ENCODE measurements at regions not wholly inside any gene's neighbourhood (a gene's known extent, or its start where the extent isn't known, plus 50 kb on each side); places are given as distances from the start of the nearest gene placed in this dataset.
"Not testable (repeated sequence)": the region's sequence is repeated elsewhere in the genome, so short reads cannot be mapped to it uniquely, and the experiment has no call there.

- H3K27ac ChIP-seq (ENCODE audit: low read length); DNase-seq; H3K9me3 ChIP-seq (ENCODE audit: control insufficient read depth, low read depth, low read length); H3K36me3 ChIP-seq (ENCODE audit: control insufficient read depth, insufficient read depth, low read length); H3K4me3 ChIP-seq (ENCODE audit: low read length); H3K27me3 ChIP-seq (ENCODE audit: control insufficient read depth, insufficient read depth, low read length); H3K4me1 ChIP-seq (ENCODE audit: control insufficient read depth, insufficient read depth, low read length): not testable (repeated sequence)
- no CpG with 5 or more reads among the region's 2 CpGs for WGBS (ENCODE audit: insufficient coverage, low lambda C conversion rate)
These were observed 355.2 kb downstream of the NDFIP2 start for GRCh38 chr13:79836121-79836520.

GRCh38 chr13:79834876-79835275, 353.9 kb downstream of the NDFIP2 start:
- H3K9me3 ChIP-seq (ENCODE audit: control insufficient read depth, low read depth, low read length): no peaks in the 10 kb centered on the region
- H3K4me3 ChIP-seq (ENCODE audit: low read length): no peak overlapping the region
- WGBS (ENCODE audit: insufficient coverage, low lambda C conversion rate): 67% methylated on average over 1 of the region's 2 CpGs
- no peak for DNase-seq
- H3K27me3 ChIP-seq (ENCODE audit: control insufficient read depth, insufficient read depth, low read length): no peaks in the 10 kb centered on the region
- no peak overlapping the region for H3K27ac ChIP-seq (ENCODE audit: low read length)
- no peaks in the 10 kb centered on the region for H3K4me1 ChIP-seq (ENCODE audit: control insufficient read depth, insufficient read depth, low read length)
- no peaks in the 10 kb centered on the region for H3K36me3 ChIP-seq (ENCODE audit: control insufficient read depth, insufficient read depth, low read length)

GRCh38 chr13:79833991-79834390, 353.0 kb downstream of the NDFIP2 start:
- no CpG with 5 or more reads among the region's 1 CpG for WGBS (ENCODE audit: insufficient coverage, low lambda C conversion rate)
- Histone ChIP-seq H3K9me3 (ENCODE audit: control insufficient read depth, low read depth, low read length) (no peaks in the 10 kb centered on the region), H3K4me1 (ENCODE audit: control insufficient read depth, insufficient read depth, low read length) (no peaks in the 10 kb centered on the region), H3K36me3 (ENCODE audit: control insufficient read depth, insufficient read depth, low read length) (no peaks in the 10 kb centered on the region), H3K27me3 (ENCODE audit: control insufficient read depth, insufficient read depth, low read length) (no peaks in the 10 kb centered on the region), H3K27ac (ENCODE audit: low read length) (no peak overlapping the region), H3K4me3 (ENCODE audit: low read length) (no peak overlapping the region)
- no peak for DNase-seq

GRCh38 chr13:79831556-79831955, 350.6 kb downstream of the NDFIP2 start:
- Histone ChIP-seq H3K36me3 (ENCODE audit: control insufficient read depth, insufficient read depth, low read length) (no peaks in the 10 kb centered on the region), H3K9me3 (ENCODE audit: control insufficient read depth, low read depth, low read length) (no peaks in the 10 kb centered on the region), H3K27me3 (ENCODE audit: control insufficient read depth, insufficient read depth, low read length) (no peaks in the 10 kb centered on the region), H3K27ac (ENCODE audit: low read length) (no peak overlapping the region), H3K4me3 (ENCODE audit: low read length) (no peak overlapping the region), H3K4me1 (ENCODE audit: control insufficient read depth, insufficient read depth, low read length) (no peaks in the 10 kb centered on the region)
- 100% methylated on average over 2 of the region's 3 CpGs for WGBS (ENCODE audit: insufficient coverage, low lambda C conversion rate)
- DNase-seq: no peak

- Histone ChIP-seq H3K4me1 (ENCODE audit: control insufficient read depth, insufficient read depth, low read length) (no peaks in the 10 kb centered on the region), H3K27ac (ENCODE audit: low read length) (no peak overlapping the region), H3K9me3 (ENCODE audit: control insufficient read depth, low read depth, low read length) (no peaks in the 10 kb centered on the region), H3K27me3 (ENCODE audit: control insufficient read depth, insufficient read depth, low read length) (no peaks in the 10 kb centered on the region), H3K4me3 (ENCODE audit: low read length) (no peak overlapping the region), H3K36me3 (ENCODE audit: control insufficient read depth, insufficient read depth, low read length) (no peaks in the 10 kb centered on the region)
- DNase-seq: no peak
- WGBS (ENCODE audit: insufficient coverage, low lambda C conversion rate): 100% methylated on average over 1 of the region's 3 CpGs
These were observed 350.0 kb downstream of the NDFIP2 start for GRCh38 chr13:79830945-79831344.

- no peaks in the 10 kb centered on the region for H3K27me3 ChIP-seq (ENCODE audit: control insufficient read depth, insufficient read depth, low read length)
- WGBS (ENCODE audit: insufficient coverage, low lambda C conversion rate): no CpG with 5 or more reads among the region's 2 CpGs
- H3K27ac ChIP-seq (ENCODE audit: low read length): no peak overlapping the region
- H3K4me1 ChIP-seq (ENCODE audit: control insufficient read depth, insufficient read depth, low read length): no peaks in the 10 kb centered on the region
- no peaks in the 10 kb centered on the region for H3K36me3 ChIP-seq (ENCODE audit: control insufficient read depth, insufficient read depth, low read length)
- no peak for DNase-seq
- H3K4me3 ChIP-seq (ENCODE audit: low read length): no peak overlapping the region
- H3K9me3 ChIP-seq (ENCODE audit: control insufficient read depth, low read depth, low read length): no peaks in the 10 kb centered on the region
These were observed 349.5 kb downstream of the NDFIP2 start for GRCh38 chr13:79830426-79830825.

GRCh38 chr13:79829880-79830279, 348.9 kb downstream of the NDFIP2 start:
- Histone ChIP-seq H3K27me3 (ENCODE audit: control insufficient read depth, insufficient read depth, low read length) (no peaks in the 10 kb centered on the region), H3K9me3 (ENCODE audit: control insufficient read depth, low read depth, low read length) (no peaks in the 10 kb centered on the region), H3K4me3 (ENCODE audit: low read length) (no peak overlapping the region), H3K36me3 (ENCODE audit: control insufficient read depth, insufficient read depth, low read length) (no peaks in the 10 kb centered on the region), H3K27ac (ENCODE audit: low read length) (no peak overlapping the region), H3K4me1 (ENCODE audit: control insufficient read depth, insufficient read depth, low read length) (no peaks in the 10 kb centered on the region)
- 83% methylated on average over 1 of the region's 2 CpGs for WGBS (ENCODE audit: insufficient coverage, low lambda C conversion rate)
- DNase-seq: no peak

GRCh38 chr13:79825959-79826358, 345.0 kb downstream of the NDFIP2 start:
- H3K27me3 ChIP-seq (ENCODE audit: control insufficient read depth, insufficient read depth, low read length): no peaks in the 10 kb centered on the region
- H3K9me3 ChIP-seq (ENCODE audit: control insufficient read depth, low read depth, low read length): no peaks in the 10 kb centered on the region
- no peak for DNase-seq
- H3K4me3 ChIP-seq (ENCODE audit: low read length): no peak overlapping the region
- no peak overlapping the region for H3K27ac ChIP-seq (ENCODE audit: low read length)
- no peaks in the 10 kb centered on the region for H3K36me3 ChIP-seq (ENCODE audit: control insufficient read depth, insufficient read depth, low read length)
- H3K4me1 ChIP-seq (ENCODE audit: control insufficient read depth, insufficient read depth, low read length): no peaks in the 10 kb centered on the region

- Histone ChIP-seq H3K27ac (ENCODE audit: low read length) (no peak overlapping the region), H3K9me3 (ENCODE audit: control insufficient read depth, low read depth, low read length) (no peaks in the 10 kb centered on the region), H3K4me1 (ENCODE audit: control insufficient read depth, insufficient read depth, low read length) (no peaks in the 10 kb centered on the region), H3K4me3 (ENCODE audit: low read length) (no peak overlapping the region), H3K27me3 (ENCODE audit: control insufficient read depth, insufficient read depth, low read length) (no peaks in the 10 kb centered on the region), H3K36me3 (ENCODE audit: control insufficient read depth, insufficient read depth, low read length) (no peaks in the 10 kb centered on the region)
- DNase-seq: no peak
- 100% methylated on average over 1 of the region's 1 CpG for WGBS (ENCODE audit: insufficient coverage, low lambda C conversion rate)
These were observed 334.1 kb downstream of the NDFIP2 start for GRCh38 chr13:79815041-79815440.

GRCh38 chr13:79812070-79812850, 331.3 kb downstream of the NDFIP2 start:
- no peak for DNase-seq
- Histone ChIP-seq H3K36me3 (ENCODE audit: control insufficient read depth, insufficient read depth, low read length) (no peaks in the 10 kb centered on the region), H3K27me3 (ENCODE audit: control insufficient read depth, insufficient read depth, low read length) (no peaks in the 10 kb centered on the region), H3K4me3 (ENCODE audit: low read length) (no peak overlapping the region), H3K27ac (ENCODE audit: low read length) (no peak overlapping the region), H3K4me1 (ENCODE audit: control insufficient read depth, insufficient read depth, low read length) (no peaks in the 10 kb centered on the region), H3K9me3 (ENCODE audit: control insufficient read depth, low read depth, low read length) (peaks cover 5% of the 10 kb centered on the region)
- 100% methylated on average over 1 of the region's 2 CpGs for WGBS (ENCODE audit: insufficient coverage, low lambda C conversion rate)

GRCh38 chr13:79811170-79811569, 330.2 kb downstream of the NDFIP2 start:
- DNase-seq: no peak
- WGBS (ENCODE audit: insufficient coverage, low lambda C conversion rate): no CpG with 5 or more reads among the region's 2 CpGs
- H3K4me3 ChIP-seq (ENCODE audit: low read length): no peak overlapping the region

More at GRCh38 chr13:79811170-79811569, 330.2 kb downstream of the NDFIP2 start:
- no peaks in the 10 kb centered on the region for H3K4me1 ChIP-seq (ENCODE audit: control insufficient read depth, insufficient read depth, low read length)
- peaks cover 5% of the 10 kb centered on the region for H3K9me3 ChIP-seq (ENCODE audit: control insufficient read depth, low read depth, low read length)
- no peak overlapping the region for H3K27ac ChIP-seq (ENCODE audit: low read length)
- no peaks in the 10 kb centered on the region for H3K36me3 ChIP-seq (ENCODE audit: control insufficient read depth, insufficient read depth, low read length)
- H3K27me3 ChIP-seq (ENCODE audit: control insufficient read depth, insufficient read depth, low read length): no peaks in the 10 kb centered on the region
